Cardiac septum (tissue), 1 donor: ENCODE measurements at regions not wholly inside any gene's neighbourhood (a gene's known extent, or its start where the extent isn't known, plus 50 kb on each side); places are given as distances from the start of the nearest gene placed in this dataset.

Experiments
- DNase-seq: peaks from one replicate; pipeline ENCODE4 v3.0.0-alpha.2; 2020; ENCODE audit warnings: low spot score
- intact Hi-C: fragments of 100-400 bp; cut with DNase I; formaldehyde crosslinking; loops from one replicate; pipeline ENCODE4 v1.14.0; 2022
- donor health status: DM: no; HTN: no; CAD: no.

DNA sequence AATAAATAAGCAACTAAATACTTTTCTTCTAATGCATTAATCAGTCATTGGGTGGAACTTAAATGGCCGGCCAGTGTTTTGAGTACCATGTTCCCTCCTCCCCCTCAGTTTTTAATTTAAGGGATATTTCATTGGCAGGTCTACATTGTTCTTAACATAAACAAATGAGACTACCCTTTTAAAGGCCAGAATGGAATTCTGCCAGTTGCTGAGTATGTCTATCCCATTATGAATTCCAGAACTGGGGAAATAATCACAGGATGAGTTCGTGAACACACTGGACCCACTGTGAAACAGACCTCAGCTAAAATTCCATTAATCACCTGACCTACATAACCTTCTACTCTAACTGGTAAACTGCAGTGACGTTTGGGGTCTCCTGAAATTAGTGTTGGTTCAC lies 305.5 kb upstream of the PKN2 start:
- intact Hi-C loops, result no loop called here
- DNase-seq, result no peak

- no peak for DNase-seq
- intact Hi-C loops, result no loop called here
Observed at GRCh38 chr1:88394958-88395357, 289.1 kb upstream of the PKN2 start.

GRCh38 chr1:88398338-88398737 lies 285.7 kb upstream of the PKN2 start:
- no peak for DNase-seq
- intact Hi-C loops, result no loop called here

DNA sequence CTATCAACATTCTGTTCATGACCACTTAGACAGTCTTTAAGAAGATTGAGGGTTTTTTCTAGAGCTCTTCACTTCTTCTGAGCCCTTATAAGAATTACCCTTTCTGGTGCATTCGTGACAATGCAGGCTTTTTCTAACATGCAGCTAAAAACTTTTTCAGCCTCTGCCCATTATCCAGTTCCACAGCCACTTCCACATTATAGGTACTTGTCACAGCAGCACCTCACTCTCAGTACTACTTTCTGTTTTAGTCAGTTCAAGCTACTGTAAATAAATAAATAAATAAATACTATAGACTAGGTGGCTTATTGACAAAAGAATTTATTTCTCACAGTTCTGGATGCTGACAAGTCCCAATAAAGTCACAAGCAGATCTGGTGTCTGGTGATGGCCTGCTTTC lies 284.4 kb upstream of the PKN2 start:
- intact Hi-C loops, result no loop called here

GRCh38 chr1:88401313-88401712 lies 282.8 kb upstream of the PKN2 start:
- intact Hi-C loops, result no loop called here
- DNase-seq, result no peak

More for the DNA sequence above, 284.4 kb upstream of the PKN2 start:
- no peak for DNase-seq

GRCh38 chr1:88404582-88404981 lies 279.5 kb upstream of the PKN2 start:
- intact Hi-C loops, result no loop called here
- DNase-seq, result no peak

DNA sequence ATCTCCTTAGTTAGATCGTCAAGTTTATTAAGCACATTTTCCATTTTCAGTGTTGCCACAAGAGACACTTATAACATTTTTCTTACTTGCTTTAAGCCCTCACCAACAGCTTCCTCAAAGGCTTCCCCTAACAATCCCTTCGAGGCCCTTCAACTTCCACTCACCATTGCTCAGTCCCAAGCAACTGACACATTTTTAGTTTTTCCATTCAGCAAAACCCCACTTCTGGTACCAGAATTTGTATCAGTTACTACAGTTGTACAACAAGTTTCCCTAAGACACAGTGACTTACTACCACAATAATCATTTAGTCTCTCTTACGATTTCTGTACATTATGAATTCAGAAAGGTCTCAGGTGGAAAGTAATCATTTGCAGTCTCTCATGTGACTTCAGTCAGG lies 276.8 kb upstream of the PKN2 start:
- intact Hi-C loops, result no loop called here
- no peak for DNase-seq

- no peak for DNase-seq
- intact Hi-C loops, result no loop called here
Observed at GRCh38 chr1:88421997-88422396, 262.1 kb upstream of the PKN2 start.

- intact Hi-C loops, result no loop called here
- no peak for DNase-seq
Observed at GRCh38 chr1:88433556-88433955, 250.5 kb upstream of the PKN2 start.

GRCh38 chr1:88434836-88435235 lies 249.2 kb upstream of the PKN2 start:
- DNase-seq, result no peak
- intact Hi-C loops, result no loop called here

DNA sequence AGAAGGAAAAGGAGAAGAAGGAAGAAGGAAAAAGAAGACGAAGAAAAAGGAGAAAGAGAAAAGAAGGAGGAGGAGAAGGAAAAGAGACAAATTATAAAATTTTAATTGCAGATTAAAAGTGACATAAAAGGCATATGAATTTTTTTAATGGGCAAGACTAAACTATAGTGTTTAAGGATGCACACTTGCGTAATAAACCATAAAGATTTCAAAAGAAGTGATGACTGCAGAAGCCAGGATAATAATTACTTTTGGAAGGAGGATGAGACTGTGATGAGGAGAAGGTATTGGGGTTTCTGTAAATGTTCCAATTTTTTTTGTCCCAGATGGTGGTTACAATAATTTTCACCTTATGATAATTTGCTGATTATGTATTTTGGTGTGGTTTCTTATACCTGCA lies 243.1 kb upstream of the PKN2 start:
- intact Hi-C loops, result no loop called here
- no peak for DNase-seq

DNA sequence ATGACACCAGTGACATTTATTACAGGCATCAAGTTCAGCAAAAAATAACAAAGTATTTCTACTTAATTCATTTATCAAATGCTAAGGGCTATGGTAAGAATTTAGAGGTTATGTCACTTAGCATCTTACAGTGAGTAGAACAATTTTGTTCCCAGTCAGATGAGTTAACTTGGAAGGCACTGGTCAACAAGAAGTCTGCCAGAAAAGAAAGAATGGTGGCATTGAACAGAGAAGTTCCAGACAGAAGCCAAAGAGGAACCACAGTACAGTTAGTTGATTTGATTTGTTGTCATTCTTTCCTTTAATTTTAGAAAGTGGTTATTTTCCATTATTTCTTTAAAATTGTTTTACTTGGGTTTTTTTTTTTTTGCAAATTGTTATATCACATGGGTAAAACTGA lies 232.2 kb upstream of the PKN2 start:
- DNase-seq, result no peak
- intact Hi-C loops, result no loop called here

- intact Hi-C loops, result no loop called here
- DNase-seq, result no peak
Observed at GRCh38 chr1:88453295-88453694, 230.8 kb upstream of the PKN2 start.

DNA sequence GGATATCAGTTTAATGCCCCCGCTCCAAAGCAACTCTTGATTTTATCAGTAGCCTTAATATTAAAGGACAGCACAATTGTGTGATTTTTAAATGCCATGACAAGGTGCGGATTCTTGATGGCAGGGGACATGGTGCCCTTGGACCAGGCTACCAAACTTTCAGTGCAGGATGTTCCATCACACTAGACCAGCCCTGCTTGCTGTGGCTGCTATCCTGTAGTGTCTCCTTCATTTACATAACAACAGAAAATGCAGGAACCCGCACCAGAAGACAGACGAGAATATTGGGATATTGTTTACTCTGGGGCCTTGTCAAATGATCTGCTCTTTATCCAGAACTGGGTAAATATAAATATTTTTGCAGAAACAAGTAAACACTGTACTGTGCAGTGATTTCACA lies 229.3 kb upstream of the PKN2 start:
- intact Hi-C loops, result no loop called here
- no peak for DNase-seq

DNA sequence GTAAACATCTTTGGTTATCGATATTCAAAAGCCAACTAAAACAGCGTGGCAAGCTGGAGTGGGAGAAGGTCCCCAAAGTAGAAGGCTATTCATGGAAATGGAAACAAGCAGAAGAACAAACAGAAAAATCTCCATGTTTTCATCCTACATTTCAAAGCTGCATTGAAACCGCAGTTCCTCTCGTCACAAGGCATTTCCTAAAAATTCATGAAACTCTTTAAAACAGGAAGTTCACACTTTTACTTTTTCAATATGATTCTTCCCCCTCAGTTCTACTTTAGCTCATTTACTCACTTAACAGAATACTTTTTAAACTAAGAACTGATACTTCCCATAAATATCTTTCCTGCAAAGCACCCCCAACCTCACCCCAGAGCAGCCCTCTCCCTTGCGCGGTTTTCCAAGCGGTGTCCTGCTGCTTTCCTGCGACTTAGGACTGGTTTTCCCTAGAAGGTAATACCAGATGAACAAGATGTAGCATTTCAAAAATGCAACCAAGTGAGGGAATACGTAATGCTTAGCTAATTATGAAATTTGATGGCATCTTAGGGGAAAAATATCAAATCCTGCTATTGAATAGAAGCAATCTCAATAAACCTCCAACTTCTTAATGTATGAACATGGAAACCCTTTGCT lies 228.3 kb upstream of the PKN2 start:
- intact Hi-C loops, result no loop called here
- no peak for DNase-seq

DNA sequence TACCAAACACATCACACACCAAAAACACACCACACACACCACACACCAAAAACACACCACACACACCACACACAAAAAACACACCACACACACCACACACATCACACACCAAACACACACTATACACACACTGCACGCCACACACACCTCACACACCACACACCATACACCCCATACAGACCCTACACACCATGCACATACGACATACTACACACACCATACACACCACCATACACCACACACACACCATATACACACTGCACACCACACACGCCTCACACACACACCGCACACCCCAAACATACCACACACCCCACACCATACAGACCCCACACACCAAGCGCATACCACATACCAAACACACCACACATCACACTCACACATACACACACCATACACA lies 226.9 kb upstream of the PKN2 start:
- DNase-seq, result no peak
- intact Hi-C loops, result no loop called here

- intact Hi-C loops, result no loop called here
- DNase-seq, result no peak
Observed at GRCh38 chr1:88461007-88461406, 223.1 kb upstream of the PKN2 start.

DNA sequence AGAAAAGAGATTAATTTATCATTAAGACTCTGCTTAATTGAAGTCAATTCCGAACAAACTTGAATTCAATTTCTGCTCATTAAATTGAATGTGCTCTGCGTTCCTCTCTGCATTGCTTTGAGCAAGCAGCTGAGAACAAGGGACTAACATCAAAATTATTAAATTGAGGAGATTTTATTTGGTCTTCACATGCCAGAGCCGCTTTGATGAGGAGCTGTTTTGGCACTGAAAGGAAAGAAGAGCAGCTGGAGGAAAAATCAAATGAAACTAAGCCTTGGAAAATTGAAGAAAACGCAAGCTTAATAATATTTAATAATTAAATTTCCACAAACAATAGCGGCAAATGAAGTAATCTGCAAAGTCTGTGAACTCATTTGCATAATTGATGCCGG lies 222.0 kb upstream of the PKN2 start:
- no peak for DNase-seq
- intact Hi-C loops, result no loop called here

DNA sequence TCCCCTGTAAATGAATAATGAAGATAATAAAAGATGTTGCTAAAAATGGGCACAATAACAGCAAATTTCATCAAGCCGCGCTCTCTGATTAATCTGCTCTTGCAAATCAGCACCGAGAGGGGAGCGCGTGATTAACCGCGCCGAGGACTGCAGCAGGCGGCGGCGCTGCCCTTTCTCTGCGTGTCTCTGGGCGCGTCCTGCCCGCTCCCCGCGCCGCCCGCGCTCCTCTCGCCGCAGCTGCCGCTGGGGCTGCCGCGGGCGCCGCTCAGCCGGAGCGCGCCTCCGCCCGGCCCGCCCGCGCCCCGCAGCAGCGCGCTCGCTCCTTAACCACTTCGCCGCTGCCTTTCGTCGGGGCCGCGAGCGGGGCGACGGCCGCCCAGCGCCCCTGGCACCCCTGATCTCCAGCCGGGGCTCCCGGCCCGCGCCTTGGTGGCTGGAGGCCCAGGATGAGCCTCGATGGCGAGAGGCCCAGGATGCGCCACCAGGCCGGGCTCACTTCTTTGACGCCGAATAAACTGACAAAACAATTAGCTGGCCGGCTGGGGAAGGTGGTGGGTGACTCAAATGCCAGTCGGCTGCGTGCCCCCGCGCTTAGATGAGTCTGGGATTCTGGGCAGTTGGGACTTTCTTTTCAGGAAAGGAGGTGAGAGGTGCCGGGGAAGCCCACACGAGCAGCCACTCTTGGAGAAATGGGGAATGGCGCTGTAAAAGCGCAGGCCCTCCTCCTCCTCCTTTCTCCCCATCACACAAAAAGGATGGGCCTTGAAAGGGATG lies 221.4 kb upstream of the PKN2 start:
- no peak for DNase-seq
- intact Hi-C loops, result no loop called here

DNA sequence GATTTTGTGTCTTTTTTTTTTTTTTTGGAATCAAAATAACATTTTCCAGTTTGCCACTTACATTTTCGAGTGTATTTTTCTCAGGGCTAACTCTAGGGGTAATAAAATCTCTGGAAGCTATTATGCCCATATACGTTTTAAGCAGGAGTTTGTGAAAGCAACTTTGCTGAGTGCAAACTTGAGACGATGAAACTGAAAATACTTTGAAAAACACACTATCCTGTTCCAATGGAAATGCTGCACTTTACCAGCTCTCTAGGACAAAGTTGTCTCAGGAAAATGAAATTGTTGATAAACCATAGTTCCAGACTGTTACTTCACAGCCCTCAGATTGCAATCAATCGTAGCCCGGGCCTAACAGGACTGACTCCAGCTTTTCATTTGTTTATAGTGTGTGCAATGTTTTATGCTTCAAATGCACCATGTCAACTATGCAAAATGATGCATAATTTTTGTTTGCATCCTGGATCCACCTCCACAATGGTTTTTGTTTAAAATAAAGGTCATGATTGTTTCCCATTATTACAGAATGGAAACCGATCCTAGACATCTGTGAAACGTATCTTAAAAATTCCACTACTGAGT lies 220.6 kb upstream of the PKN2 start:
- intact Hi-C loops, result no loop called here
- no peak for DNase-seq

DNA sequence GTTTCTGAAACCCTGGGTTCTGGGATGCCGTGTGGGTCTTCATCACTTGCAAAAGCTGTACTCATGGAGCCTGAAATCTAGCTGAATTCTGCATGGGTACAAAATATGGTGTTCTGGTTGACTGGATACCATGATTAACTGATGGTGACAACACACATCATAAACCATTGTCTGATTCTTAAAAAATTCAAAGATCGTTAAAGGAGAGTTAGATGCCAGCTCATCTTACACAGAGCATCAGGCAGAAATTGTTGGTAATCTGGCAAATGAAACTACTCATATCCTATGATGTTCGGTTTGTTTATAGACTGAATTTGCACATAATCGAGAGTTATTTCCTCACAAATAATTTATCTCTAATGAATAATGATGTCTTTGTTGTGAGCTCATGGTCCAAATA lies 218.1 kb upstream of the PKN2 start:
- intact Hi-C loops, result no loop called here
- no peak for DNase-seq
